GM21526 (cell line): ENCODE measurements at regions not wholly inside any gene's neighbourhood (a gene's known extent, or its start where the extent isn't known, plus 50 kb on each side); places are given as distances from the start of the nearest gene placed in this dataset.

Source experiments
- ATAC-seq: cut with Tn5 transposase; IDR thresholded peaks from one replicate; pipeline ENCODE4 v1.9.1; 2021; ENCODE audit warnings: moderate library complexity; ENCODE audit not compliant: unreplicated experiment, low FRiP score

GRCh38 chr6:144739873-144740272, 454.7 kb downstream of the UTRN start:
- ATAC-seq = no peak

GRCh38 chr6:144741659-144742058, 456.5 kb downstream of the UTRN start:
- ATAC-seq = no peak

DNA sequence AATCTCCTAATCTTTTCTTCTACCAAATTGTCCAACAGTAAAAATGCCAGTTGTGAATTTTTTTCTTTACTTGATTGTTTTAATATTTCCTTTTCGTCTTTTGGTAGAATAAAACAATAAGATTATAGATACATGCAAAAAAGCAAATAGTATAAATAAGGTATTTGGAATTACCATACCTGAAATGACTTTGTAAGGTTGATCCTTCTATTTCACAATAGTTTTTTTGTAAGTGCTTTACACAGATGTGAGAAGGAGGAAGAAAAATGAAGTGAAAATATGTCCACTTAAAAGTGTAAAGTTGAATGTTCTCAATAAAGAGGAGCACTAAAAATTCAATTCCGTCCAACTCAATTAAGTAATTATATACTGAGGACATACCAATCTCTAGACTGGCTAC, 457.6 kb downstream of the UTRN start:
- no peak for ATAC-seq

DNA sequence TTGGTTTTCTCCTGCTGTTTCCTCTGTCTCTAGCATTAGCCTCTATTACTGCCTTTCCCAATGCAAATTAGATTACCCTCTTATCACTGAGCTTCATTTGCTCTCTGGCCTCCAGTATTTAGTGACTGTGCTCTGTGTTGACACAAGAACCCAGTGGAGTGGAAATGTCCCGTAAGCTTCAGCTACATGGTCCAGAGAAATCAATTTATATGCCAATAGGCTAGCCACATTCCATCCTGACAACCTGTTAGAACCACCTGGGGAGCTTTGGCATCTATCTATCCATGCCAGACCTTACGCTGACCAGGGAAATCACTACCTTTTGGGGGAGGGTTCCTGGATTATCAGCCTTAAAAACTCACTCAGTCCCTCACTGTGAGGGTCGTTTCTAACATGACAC, 459.6 kb downstream of the UTRN start:
- no peak for ATAC-seq

- no peak for ATAC-seq
Observed at GRCh38 chr6:144745439-144745838, 460.3 kb downstream of the UTRN start.

DNA sequence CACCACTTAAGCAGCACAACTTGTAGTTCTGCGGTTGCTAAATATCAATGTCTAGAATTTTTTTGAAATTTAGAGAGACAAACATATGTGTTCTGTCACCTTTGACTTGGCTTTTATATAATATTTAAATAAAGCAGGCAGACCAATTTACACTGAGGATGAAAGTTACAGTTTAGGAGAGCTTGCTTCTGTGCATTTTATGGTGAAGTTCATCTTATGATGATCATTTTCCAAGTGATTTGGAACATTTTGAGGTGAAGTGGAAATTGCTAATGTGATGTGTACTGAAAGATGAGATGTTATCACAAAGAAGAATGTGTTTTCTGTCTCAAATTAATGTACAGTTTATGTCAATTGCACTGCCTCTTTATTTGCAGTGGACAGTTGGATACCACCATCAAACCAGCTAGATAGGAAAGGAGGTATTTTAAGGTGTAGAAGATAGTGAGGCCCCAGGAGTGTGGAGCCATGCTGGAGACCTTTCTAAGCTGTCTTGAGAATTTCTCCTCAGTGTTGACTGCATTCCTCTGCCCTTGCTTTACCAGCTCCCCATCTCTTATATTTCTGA, 461.9 kb downstream of the UTRN start:
- no peak for ATAC-seq

DNA sequence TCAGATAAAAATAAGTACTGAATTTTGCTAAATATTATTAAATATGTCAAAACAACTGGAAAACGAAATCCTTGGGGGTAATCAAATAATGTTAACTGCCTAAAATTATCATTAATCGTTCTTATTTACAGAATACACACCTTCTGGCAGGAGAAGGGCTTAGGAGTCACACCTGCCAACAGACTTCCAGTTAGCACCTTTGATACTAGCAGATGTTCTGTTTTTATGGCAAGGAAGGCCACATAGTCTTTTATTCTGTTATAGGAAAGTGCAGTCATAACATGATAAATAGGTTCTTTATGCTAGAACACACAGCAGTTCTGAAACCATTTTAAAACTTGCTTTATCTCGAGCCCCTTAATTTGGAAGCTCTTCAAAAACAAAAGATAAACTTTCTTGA, 464.1 kb downstream of the UTRN start:
- ATAC-seq = no peak

DNA sequence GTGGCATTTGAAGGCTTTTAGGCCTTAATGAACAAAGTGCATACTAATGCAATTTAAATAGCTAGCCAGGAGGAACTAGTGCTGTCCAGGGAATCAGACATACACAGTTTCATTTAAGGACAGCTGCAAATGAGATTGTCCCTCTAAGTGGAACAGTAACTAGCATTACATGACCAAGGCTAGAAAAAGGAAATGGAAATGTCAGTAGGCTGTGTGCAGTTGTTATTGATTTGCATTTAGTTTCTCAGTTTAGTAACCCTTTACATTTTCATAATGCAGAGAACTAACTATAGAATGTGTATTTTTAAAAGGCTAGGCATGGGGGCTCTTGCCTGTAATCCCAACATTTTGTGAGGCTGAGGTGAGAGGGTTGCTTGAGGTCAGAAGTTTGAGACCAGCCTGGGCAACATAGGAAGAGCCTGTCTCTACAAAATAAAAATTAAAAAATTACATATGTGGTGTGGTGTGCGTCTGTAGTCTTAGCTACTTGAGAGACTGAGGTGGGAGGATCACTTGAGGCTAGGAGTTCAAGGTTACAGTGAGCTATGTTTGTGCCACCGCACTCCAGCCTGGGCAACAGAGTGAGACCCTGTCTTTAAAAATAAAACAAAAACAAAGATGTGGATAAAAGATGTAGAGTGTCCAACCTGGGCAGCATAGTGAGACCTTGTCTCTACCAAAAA, 468.0 kb downstream of the UTRN start:
- peak; percentile 98 for ATAC-seq

DNA sequence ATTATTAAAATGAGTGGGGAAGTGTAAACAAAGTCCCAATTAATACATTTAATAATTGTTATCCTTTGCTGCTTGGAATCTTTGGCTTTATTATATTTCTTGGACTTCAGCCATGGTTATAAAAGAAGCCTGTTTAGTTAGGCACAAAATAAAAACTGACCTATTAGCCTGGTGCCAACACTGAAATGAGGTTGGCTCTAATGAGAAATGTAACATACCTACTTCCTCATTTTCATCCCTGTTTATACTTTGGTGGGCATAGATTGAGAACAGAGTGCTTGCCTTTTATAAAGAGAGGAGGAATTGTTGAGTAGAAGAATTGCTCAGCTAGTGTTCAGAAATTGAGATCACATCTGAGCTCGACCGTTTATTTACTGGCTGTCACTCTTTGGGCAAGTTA, 471.3 kb downstream of the UTRN start:
- ATAC-seq = no peak

GRCh38 chr6:144757299-144757698, 472.2 kb downstream of the UTRN start:
- no peak for ATAC-seq

- ATAC-seq = no peak
Observed at GRCh38 chr6:144757730-144758129, 472.6 kb downstream of the UTRN start.

DNA sequence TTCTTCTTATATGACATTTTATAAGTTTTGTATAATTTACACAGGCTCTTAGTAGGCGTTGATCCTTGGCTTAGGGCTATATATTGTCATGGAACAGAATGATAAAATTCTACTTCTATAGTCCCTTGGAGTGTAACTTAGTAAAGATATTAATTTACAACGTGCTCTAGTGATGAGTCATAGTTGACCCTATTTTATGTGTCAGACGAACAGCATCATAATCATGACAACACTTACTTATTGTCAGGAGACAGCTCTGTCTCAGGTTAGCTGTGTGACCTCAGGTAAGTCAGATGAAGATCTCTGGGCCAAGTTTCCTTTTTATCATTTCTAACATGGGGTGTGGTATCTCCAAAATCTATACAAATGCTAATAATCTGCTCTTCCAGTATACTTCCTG, 473.5 kb downstream of the UTRN start:
- no peak for ATAC-seq

GRCh38 chr6:144762469-144762868, 477.3 kb downstream of the UTRN start:
- no peak for ATAC-seq

GRCh38 chr6:144767051-144767450, 481.9 kb downstream of the UTRN start:
- ATAC-seq = no peak

GRCh38 chr6:144768551-144769075, 483.5 kb downstream of the UTRN start:
- ATAC-seq = no peak

DNA sequence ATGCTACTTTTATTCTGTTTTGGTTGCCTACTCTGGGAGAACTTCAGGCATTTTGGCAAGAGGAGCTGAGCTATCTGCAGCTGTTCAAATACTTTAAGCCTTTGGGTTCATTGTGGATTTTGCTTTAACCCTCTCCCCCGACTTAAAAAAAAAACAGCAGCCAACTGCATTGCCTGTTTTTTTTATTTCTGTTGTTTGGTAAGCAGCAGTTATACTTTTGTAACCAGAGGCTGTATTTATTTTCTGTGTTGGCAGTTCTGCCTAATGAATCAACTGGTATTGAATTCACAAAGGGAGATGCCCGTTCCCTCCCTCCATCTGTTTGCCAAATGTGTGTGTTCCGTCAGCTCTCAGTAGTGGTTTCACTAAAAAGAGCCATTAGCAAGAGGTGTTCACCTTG, 484.0 kb downstream of the UTRN start:
- no peak for ATAC-seq

DNA sequence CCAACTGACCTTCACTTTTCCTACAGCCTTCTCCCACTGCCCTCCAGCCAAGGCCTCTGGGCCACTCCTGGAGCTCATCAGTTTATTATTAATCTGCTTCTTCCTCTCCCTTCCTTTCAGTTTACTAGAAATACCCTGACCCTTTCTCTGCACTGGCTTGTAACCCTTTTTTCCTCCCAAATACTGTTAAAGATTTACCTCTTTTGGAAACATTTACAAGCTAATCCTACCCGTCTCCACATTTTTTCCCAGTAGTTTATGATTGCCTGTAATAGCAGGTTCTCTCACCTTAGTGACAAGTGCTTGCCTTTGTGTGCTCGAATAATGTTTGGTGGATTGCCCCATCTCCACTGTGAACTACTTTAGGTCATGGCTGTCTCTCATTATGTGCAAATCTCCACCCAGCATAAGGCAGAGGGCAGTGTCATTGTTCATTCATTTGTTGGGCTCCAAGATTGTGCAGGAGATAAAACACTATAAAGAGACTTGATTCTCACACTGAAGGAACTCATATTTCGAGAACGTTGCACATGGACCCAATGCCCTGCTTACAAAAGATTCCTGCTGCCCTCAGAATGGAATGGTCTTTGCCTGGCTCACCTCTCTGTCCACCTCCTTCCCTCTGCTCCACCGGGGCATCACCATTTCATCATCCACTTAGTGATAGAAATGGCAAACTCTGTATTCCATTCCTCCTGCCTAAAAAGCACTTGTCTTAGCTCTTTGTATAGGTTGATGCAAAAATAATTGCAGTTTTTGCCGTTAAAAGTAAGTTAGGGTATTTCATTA, 491.1 kb downstream of the UTRN start:
- ATAC-seq = no peak

DNA sequence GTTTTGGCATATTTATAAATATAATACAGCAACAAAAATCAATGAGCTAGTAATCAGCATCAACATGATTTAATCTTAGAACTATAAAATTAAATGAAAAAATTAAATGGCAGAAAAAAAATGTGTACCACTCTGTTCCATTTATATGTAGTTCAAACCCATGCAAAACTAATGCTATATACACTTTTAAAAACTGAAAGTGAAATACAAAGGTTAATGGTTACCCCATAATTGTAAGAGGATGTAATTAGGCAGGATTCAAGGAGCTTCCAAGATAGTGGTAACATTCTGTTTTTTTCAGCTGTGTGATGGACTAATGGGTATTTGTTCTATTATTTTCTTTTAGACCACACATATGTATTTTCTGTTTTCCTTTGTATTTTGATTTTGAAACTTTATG, 492.1 kb downstream of the UTRN start:
- ATAC-seq = no peak

DNA sequence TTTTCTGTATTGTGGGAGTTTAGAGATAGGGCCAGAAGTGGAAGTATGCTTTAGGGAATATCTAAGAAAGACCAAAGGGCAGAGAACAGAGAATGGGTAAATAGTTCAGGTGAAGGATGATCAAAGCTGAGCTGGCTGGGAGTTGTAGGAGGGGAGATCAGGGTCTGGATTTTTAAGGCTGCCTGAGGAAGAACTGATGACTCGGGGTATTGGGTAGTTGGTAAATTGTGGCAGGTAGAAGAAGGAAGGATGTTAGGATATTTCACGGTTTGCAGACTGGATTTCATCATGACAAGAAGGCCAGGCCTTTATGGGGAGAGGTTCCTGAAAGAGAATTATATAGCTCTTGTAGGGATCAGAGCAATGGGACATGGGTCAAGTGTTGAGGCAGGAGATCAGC, 492.9 kb downstream of the UTRN start:
- ATAC-seq = no peak

GRCh38 chr6:144778773-144779492, 493.8 kb downstream of the UTRN start:
- ATAC-seq = no peak

DNA sequence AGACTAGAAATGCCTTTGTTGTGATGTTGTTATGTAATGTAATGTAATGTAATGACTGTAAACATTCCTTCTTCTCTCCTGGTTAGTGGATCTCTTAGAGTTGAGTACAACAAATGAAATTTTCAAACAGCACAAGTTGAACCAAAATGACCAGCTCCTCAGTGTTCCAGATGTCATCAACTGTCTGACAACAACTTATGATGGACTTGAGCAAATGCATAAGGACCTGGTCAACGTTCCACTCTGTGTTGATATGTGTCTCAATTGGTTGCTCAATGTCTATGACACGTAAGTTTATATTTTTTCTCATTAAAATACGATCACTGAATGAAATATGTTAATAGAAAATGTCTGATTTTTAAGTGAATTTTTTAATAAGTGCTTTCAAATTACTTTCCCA, 496.7 kb downstream of the UTRN start:
- no peak for ATAC-seq
